ENCODE measurements at regions not wholly inside any gene's neighbourhood (a gene's known extent, or its start where the extent isn't known, plus 50 kb on each side); places are given as distances from the start of the nearest gene placed in this dataset.

GRCh38 chr4:157587681-157588423 lies 367.3 kb downstream of the GRIA2 start:
- Histone ChIP-seq H3K9me3 (no peaks in the 10 kb centered on the region), H3K27me3 (no peaks in the 10 kb centered on the region), H3K4me1 (peaks cover 0 to 5% (median 0%) of the 10 kb centered on the region in 4 donors), H3K4me3 (no peak overlapping the region), H3K27ac (no peak overlapping the region), H3K36me3 (no peaks in the 10 kb centered on the region)
- WGBS, 2 donors: 58 to 83% methylated on average over 5 of the region's 5 CpGs
- TF ChIP-seq POLR2A (IDR thresholded peaks at IDR 0.05) (no peak), POLR2AphosphoS5 (IDR thresholded peaks at IDR 0.05) (no peak), EP300 (IDR thresholded peaks at IDR 0.05) (no peak), CTCF (IDR thresholded peaks at IDR 0.05) (no peak)
- no peak for DNase-seq
- intact Hi-C loops (cut with DNase I): no loop called here

- Histone ChIP-seq H3K4me3 (no peak overlapping the region), H3K4me1 (no peaks in the 10 kb centered on the region), H3K36me3 (no peaks in the 10 kb centered on the region), H3K27me3 (no peaks in the 10 kb centered on the region), H3K9me3 (no peaks in the 10 kb centered on the region), H3K27ac (no peak overlapping the region)
- no peak for TF ChIP-seq POLR2A (IDR thresholded peaks at IDR 0.05)
- no peak for TF ChIP-seq EP300 (IDR thresholded peaks at IDR 0.05)
- TF ChIP-seq CTCF (IDR thresholded peaks at IDR 0.05): no peak
- intact Hi-C loops (cut with DNase I): no loop called here
- WGBS, 2 donors: 91 to 92% methylated on average over 2 of the region's 2 CpGs
- DNase-seq: no peak
These were observed 361.6 kb downstream of the GRIA2 start for GRCh38 chr4:157582141-157582540.

GRCh38 chr4:157576671-157577217 lies 356.2 kb downstream of the GRIA2 start:
- Histone ChIP-seq H3K36me3 (no peaks in the 10 kb centered on the region), H3K4me1 (no peaks in the 10 kb centered on the region), H3K27me3 (no peaks in the 10 kb centered on the region), H3K9me3 (no peaks in the 10 kb centered on the region), H3K27ac (no peak overlapping the region), H3K4me3 (no peak overlapping the region)
- 61 to 63% methylated on average over 4 of the region's 4 CpGs for WGBS, 2 donors
- TF ChIP-seq EP300 (IDR thresholded peaks at IDR 0.05) (no peak), POLR2A (IDR thresholded peaks at IDR 0.05) (no peak), POLR2AphosphoS5 (IDR thresholded peaks at IDR 0.05) (no peak), CTCF (IDR thresholded peaks at IDR 0.05) (no peak)
- DNase-seq: no peak
- intact Hi-C loops (cut with DNase I): no loop called here

GRCh38 chr4:157575339-157575738 lies 354.8 kb downstream of the GRIA2 start:
- no peaks in the 10 kb centered on the region for H3K27me3 ChIP-seq
- no peaks in the 10 kb centered on the region for H3K9me3 ChIP-seq
- H3K4me1 ChIP-seq: no peaks in the 10 kb centered on the region
- no peak for DNase-seq
- intact Hi-C loops (cut with DNase I): no loop called here
- 92 to 95% methylated on average over 8 of the region's 8 CpGs for WGBS, 2 donors
- TF ChIP-seq POLR2AphosphoS5 (IDR thresholded peaks at IDR 0.05): no peak
- no peak overlapping the region for H3K27ac ChIP-seq
- no peaks in the 10 kb centered on the region for H3K36me3 ChIP-seq
- no peak overlapping the region for H3K4me3 ChIP-seq

- no peak for TF ChIP-seq EP300 (IDR thresholded peaks at IDR 0.05)
- TF ChIP-seq POLR2AphosphoS5 (IDR thresholded peaks at IDR 0.05): no peak
- no peak for TF ChIP-seq POLR2A (IDR thresholded peaks at IDR 0.05)
- no peak for TF ChIP-seq CTCF (IDR thresholded peaks at IDR 0.05)
- H3K27me3 ChIP-seq: no peaks in the 10 kb centered on the region
- no peak overlapping the region for H3K27ac ChIP-seq
- WGBS, 2 donors: 91 to 93% methylated on average over 7 of the region's 7 CpGs
- H3K4me3 ChIP-seq: no peak overlapping the region
- intact Hi-C loops (cut with DNase I): no loop called here
- H3K4me1 ChIP-seq: no peaks in the 10 kb centered on the region
- no peaks in the 10 kb centered on the region for H3K9me3 ChIP-seq
- DNase-seq: no peak
- no peaks in the 10 kb centered on the region for H3K36me3 ChIP-seq
These were observed 354.1 kb downstream of the GRIA2 start for GRCh38 chr4:157574606-157575005.

Measured in sigmoid colon (tissue), 6 donors.